K562 (cell line): ENCODE measurements at regions not wholly inside any gene's neighbourhood (a gene's known extent, or its start where the extent isn't known, plus 50 kb on each side); places are given as distances from the start of the nearest gene placed in this dataset.

Experiments
- ATAC-seq: fragments of 200-7000 bp; cut with Tn5 transposase; 3 replicates; pipeline ENCODE4 v1.9.1; 2020; ENCODE audit warnings: moderate library complexity
- BruUV-seq: library from RNA; stranded (reverse); fragments of 400-500 nt; replicated peaks from 2 replicates; lab custom pipeline; 2021; lab: Mats Ljungman, UMichigan
- CTCF ChIA-PET: fragments of 300-600 bp; formaldehyde crosslinking; extraction: SDS; loops from one replicate; lab custom pipeline; 2021; ENCODE audit warnings: low intra/inter-chr PET ratio; lab: Yijun Ruan, JAX
- POLR2A ChIA-PET: fragments of 300-600, 350-650 bp; sonication (Branson Sonifier 250); formaldehyde crosslinking; extraction: SDS; loops from one replicate; lab custom pipeline; 2021; ENCODE audit warnings: antibody characterized with exemption, inconsistent platforms; lab: Yijun Ruan, JAX
- DNase-seq, 4 experiments: peaks; one replicate each; pipeline versions ENCODE4 v3.0.0 to v3.0.0-alpha.2; 2011 to 2018; ENCODE audit warnings: low spot score in 3 of 4, mixed read lengths in 3 of 4; ENCODE audit errors: extremely low read depth in 1 of 4
- FAIRE-seq: peaks from 2 replicates; lab custom pipeline; 2011; peaks lifted over from hg19 to GRCh38; lab: Jason Lieb, UNC
- H2AFZ ChIP-seq: 2 replicates; pipeline ENCODE4 v1.6.0; 2011; ENCODE audit warnings: low read depth, low read length, control low read depth, inconsistent platforms
- H3K27ac ChIP-seq: fragments of 200-600 bp; 3 replicates; pipeline ENCODE4 v1.8.0; 2011; ENCODE audit warnings: low read depth, mild to moderate bottlenecking, control low read depth, inconsistent platforms, low read length, moderate library complexity, mixed read lengths; ENCODE audit errors: extremely low read depth
- H3K27me3 ChIP-seq, 2 experiments: fragments of 300-600 bp in 1 of 2; 2 replicates in 1 of 2; 3 replicates in 1 of 2; pipeline versions ENCODE4 v1.6.0 to v1.8.0; 2011; ENCODE audit warnings: inconsistent platforms in 2 of 2, low read length in 2 of 2, mild to moderate bottlenecking in 1 of 2, mixed read lengths in 1 of 2, moderate library complexity in 1 of 2; ENCODE audit not compliant: control insufficient read depth in 2 of 2, insufficient read depth in 2 of 2
- H3K36me3 ChIP-seq: fragments of 300-600 bp; 3 replicates; pipeline ENCODE4 v1.8.0; 2011; ENCODE audit warnings: mild to moderate bottlenecking, low read length, inconsistent platforms; ENCODE audit not compliant: control insufficient read depth, insufficient read depth
- H3K4me1 ChIP-seq, 2 experiments: fragments of 200-600 bp in 1 of 2; replicated peaks in 1 of 2; 2 replicates in 1 of 2; 3 replicates in 1 of 2; pipeline versions ENCODE4 v1.5.1 to v1.8.0; 2011; ENCODE audit warnings: inconsistent platforms in 2 of 2, low read length in 2 of 2, mild to moderate bottlenecking in 1 of 2, mixed read lengths in 1 of 2, moderate library complexity in 1 of 2; ENCODE audit not compliant: control insufficient read depth in 2 of 2, insufficient read depth in 2 of 2
- H3K4me2 ChIP-seq: 2 replicates; pipeline ENCODE4 v1.6.1; 2011; ENCODE audit warnings: low read length, control low read depth, inconsistent platforms, mixed read lengths; ENCODE audit not compliant: insufficient read depth
- H3K4me3 ChIP-seq: fragments of 200-600 bp; sonication (generic), shearing (Covaris generic); 2 replicates; pipeline ENCODE4 v1.5.1; 2016; ENCODE audit warnings: control low read depth, inconsistent platforms
- H3K79me2 ChIP-seq: fragments of 200-600 bp; 3 replicates; pipeline ENCODE4 v1.8.0; 2011; ENCODE audit warnings: low read length, inconsistent platforms; ENCODE audit not compliant: control insufficient read depth, insufficient read depth
- H3K9ac ChIP-seq, 2 experiments: 2 replicates each; pipeline versions ENCODE4 v1.6.0 to v1.6.1; 2011; ENCODE audit warnings: low read depth in 2 of 2, low read length in 2 of 2, control low read depth in 1 of 2, inconsistent platforms in 1 of 2, mild to moderate bottlenecking in 1 of 2, mixed read lengths in 1 of 2; ENCODE audit not compliant: insufficient read depth in 1 of 2
- H3K9me1 ChIP-seq: one replicate; pipeline ENCODE4 v1.6.0; 2011; ENCODE audit warnings: inconsistent platforms, mild to moderate bottlenecking, low read length, moderate library complexity; ENCODE audit not compliant: control insufficient read depth, insufficient read depth
- H3K9me3 ChIP-seq: replicated peaks from 2 replicates; pipeline ENCODE4 v1.5.1; 2011; ENCODE audit warnings: low read depth, low read length, inconsistent platforms; ENCODE audit not compliant: control insufficient read depth, insufficient read depth
- H4K20me1 ChIP-seq: replicated peaks from 2 replicates; pipeline ENCODE4 v1.6.1; 2011; ENCODE audit warnings: low read length, inconsistent platforms, mixed read lengths; ENCODE audit not compliant: control insufficient read depth, insufficient read depth
- CAMTA2 ChIP-seq: fragments of 250-450 bp; sonication (Bioruptor Pico); conservative IDR thresholded peaks from 2 replicates; pipeline ENCODE4 v1.5.1; 2022
- JUN ChIP-seq, 2 experiments: sonication (generic) in 1 of 2; formaldehyde crosslinking in 1 of 2; IDR thresholded peaks; 2 replicates each; pipeline versions ENCODE4 v1.6.1 to v1.8.0; 2012 to 2022; ENCODE audit warnings: borderline replicate concordance in 2 of 2, mild to moderate bottlenecking in 2 of 2, improper control_type of control experiment in 1 of 2, low read depth in 1 of 2, low read length in 1 of 2, missing genetic modification reagents in 1 of 2
- KHSRP ChIP-seq: fragments of 450-650 bp; IDR thresholded peaks from 2 replicates; pipeline ENCODE4 v1.6.1; 2017
- LARP7 ChIP-seq: fragments of 450-650 bp; IDR thresholded peaks from 2 replicates; pipeline ENCODE4 v1.6.1; 2016
- MAFF ChIP-seq: IDR thresholded peaks from 2 replicates; pipeline ENCODE4 v1.6.1; 2012; ENCODE audit warnings: low read length, improper control_type of control experiment
- MAFG ChIP-seq: fragments of 450-650 bp; conservative IDR thresholded peaks from 2 replicates; pipeline ENCODE4 v1.6.1; 2016; ENCODE audit warnings: missing genetic modification characterization, missing compliant biosample characterization
- POLR2AphosphoS5 ChIP-seq: IDR thresholded peaks from 2 replicates; pipeline ENCODE4 v1.6.1; 2011; ENCODE audit warnings: mild to moderate bottlenecking, low read depth, low read length, moderate library complexity; ENCODE audit not compliant: control insufficient read depth, insufficient read depth
- POLR2B ChIP-seq: fragments of 450-650 bp; IDR thresholded peaks from 2 replicates; pipeline ENCODE4 v1.6.1; 2018; ENCODE audit warnings: low read depth; ENCODE audit not compliant: partially characterized antibody
- POLR3A ChIP-seq: IDR thresholded peaks from 2 replicates; pipeline ENCODE4 v1.6.1; 2011; ENCODE audit warnings: borderline replicate concordance, mild to moderate bottlenecking, moderate library complexity; ENCODE audit not compliant: insufficient read length, insufficient read depth; ENCODE audit errors: extremely low read depth
- TAF7 ChIP-seq: fragments of 450-650 bp; IDR thresholded peaks from 2 replicates; pipeline ENCODE4 v1.6.1; 2016; ENCODE audit warnings: missing genetic modification characterization, missing compliant biosample characterization
- THRAP3 ChIP-seq: fragments of 450-650 bp; IDR thresholded peaks from 2 replicates; pipeline ENCODE4 v1.6.1; 2016; ENCODE audit warnings: mild to moderate bottlenecking, inconsistent platforms, borderline replicate concordance
- ZNF134 ChIP-seq: fragments of 250-450 bp; sonication (Bioruptor Pico); conservative IDR thresholded peaks from 2 replicates; pipeline ENCODE4 v1.4.0; 2020
- ZNF165 ChIP-seq: fragments of 250-450 bp; sonication (Bioruptor Pico); IDR thresholded peaks from 2 replicates; pipeline ENCODE4 v1.4.0; 2020; ENCODE audit warnings: borderline replicate concordance
- ZNF551 ChIP-seq: fragments of 250-450 bp; sonication (Bioruptor Pico); IDR thresholded peaks from 2 replicates; pipeline ENCODE4 v1.5.0; 2021; ENCODE audit warnings: mild to moderate bottlenecking, moderate library complexity
- WGBS: fragments of 100-300 bp; shearing (Covaris generic); methylation state at CpG from one replicate; pipeline ENCODE4 v1.1.6; 2016; ENCODE audit warnings: low coverage, mixed read lengths; ENCODE audit not compliant: insufficient coverage; ENCODE audit errors: missing lambda C conversion rate; 5-methylcytosine and 5-hydroxymethylcytosine counted together
- in situ Hi-C: fragments of 300-500 bp; cut with MboI; formaldehyde crosslinking; loops from 4 replicates; pipeline ENCODE4 v1.15.0; 2018; ENCODE audit warnings: inconsistent platforms, mixed read lengths
- intact Hi-C: fragments of 100-400 bp; cut with micrococcal nuclease; formaldehyde crosslinking; loops from 2 replicates; pipeline ENCODE4 v1.14.2; 2022
- TF ChIP-seq, protein P1 (sequence below): fragments of 450-650 bp; IDR thresholded peaks from 2 replicates; pipeline ENCODE4 v1.6.1; 2016; ENCODE audit warnings: low read depth

DNA sequence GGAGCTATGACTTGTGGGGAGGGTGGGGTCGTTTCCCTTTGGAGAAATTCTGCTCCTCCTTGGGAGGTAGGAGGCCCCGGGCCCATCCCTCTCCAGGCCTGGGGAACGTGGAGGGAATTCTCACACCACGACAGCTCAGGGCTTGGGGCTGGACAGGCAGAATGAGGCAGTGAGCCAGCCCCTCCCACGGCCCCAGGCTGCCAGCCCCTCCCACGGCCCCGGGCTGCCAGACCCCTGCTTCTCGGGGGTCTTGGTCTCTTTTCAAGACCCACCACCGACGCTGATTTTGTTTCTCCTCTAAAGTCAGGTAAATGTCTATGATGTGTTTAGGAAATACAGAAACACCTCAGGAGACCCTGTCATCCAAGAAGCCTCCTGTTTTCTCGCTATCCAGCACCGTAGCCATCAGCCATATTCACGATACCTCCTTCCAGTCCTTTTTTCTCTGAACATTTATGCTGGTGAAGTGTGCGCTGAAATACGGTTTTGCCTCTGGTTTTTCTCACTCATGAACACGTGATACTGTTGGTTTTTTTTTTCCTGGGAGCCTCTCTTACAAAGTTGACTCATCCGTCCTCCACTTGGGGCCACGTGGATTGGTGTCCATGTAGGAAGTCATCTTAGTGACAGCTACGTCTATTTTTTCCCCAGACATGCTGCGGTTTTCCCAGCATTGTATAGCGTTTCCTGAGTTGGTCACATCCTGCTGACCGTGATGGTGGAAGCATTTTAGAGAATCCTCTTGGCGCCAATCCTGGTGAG lies 1219.6 kb downstream of the BRD1 start:
- intact Hi-C loops: no loop called here
- Histone ChIP-seq H3K27me3 (peaks cover 0 to 2% of the 10 kb centered on the region in 2 experiments; a peak in 1 of 5 replicates), H4K20me1 (no peaks in the 10 kb centered on the region; the same call in 1 of the 2 replicates), H3K4me3 (no peak overlapping the region), H2AFZ (no peak overlapping the region), H3K4me2 (no peak overlapping the region), H3K79me2 (no peaks in the 10 kb centered on the region), H3K9me3 (no peaks in the 10 kb centered on the region; the same call in 1 of the 2 replicates), H3K9ac (no peak overlapping the region), H3K27ac (no peak overlapping the region), H3K36me3 (no peaks in the 10 kb centered on the region), H3K4me1 (no peaks in the 10 kb centered on the region), H3K9me1 (no peaks in the 10 kb centered on the region)
- TF ChIP-seq MAFG (tag) (no peak), CAMTA2 (CRISPR knock-in tag) (no peak), TAF7 (no peak), POLR2AphosphoS5 (no peak), KHSRP (no peak), ZNF134 (CRISPR knock-in tag) (no peak), THRAP3 (no peak), ZNF165 (CRISPR knock-in tag) (no peak), LARP7 (no peak), POLR3A (no peak), MAFF (no peak), POLR2B (no peak), JUN (IDR thresholded peaks at IDR 0.05; ENCODE audit: borderline replicate concordance, low read depth, low read length) (no peak), JUN (CRISPR knock-in tag; IDR thresholded peaks at IDR 0.05; ENCODE audit: borderline replicate concordance) (no peak), ZNF551 (no peak)
- TF ChIP-seq, protein P1, sequence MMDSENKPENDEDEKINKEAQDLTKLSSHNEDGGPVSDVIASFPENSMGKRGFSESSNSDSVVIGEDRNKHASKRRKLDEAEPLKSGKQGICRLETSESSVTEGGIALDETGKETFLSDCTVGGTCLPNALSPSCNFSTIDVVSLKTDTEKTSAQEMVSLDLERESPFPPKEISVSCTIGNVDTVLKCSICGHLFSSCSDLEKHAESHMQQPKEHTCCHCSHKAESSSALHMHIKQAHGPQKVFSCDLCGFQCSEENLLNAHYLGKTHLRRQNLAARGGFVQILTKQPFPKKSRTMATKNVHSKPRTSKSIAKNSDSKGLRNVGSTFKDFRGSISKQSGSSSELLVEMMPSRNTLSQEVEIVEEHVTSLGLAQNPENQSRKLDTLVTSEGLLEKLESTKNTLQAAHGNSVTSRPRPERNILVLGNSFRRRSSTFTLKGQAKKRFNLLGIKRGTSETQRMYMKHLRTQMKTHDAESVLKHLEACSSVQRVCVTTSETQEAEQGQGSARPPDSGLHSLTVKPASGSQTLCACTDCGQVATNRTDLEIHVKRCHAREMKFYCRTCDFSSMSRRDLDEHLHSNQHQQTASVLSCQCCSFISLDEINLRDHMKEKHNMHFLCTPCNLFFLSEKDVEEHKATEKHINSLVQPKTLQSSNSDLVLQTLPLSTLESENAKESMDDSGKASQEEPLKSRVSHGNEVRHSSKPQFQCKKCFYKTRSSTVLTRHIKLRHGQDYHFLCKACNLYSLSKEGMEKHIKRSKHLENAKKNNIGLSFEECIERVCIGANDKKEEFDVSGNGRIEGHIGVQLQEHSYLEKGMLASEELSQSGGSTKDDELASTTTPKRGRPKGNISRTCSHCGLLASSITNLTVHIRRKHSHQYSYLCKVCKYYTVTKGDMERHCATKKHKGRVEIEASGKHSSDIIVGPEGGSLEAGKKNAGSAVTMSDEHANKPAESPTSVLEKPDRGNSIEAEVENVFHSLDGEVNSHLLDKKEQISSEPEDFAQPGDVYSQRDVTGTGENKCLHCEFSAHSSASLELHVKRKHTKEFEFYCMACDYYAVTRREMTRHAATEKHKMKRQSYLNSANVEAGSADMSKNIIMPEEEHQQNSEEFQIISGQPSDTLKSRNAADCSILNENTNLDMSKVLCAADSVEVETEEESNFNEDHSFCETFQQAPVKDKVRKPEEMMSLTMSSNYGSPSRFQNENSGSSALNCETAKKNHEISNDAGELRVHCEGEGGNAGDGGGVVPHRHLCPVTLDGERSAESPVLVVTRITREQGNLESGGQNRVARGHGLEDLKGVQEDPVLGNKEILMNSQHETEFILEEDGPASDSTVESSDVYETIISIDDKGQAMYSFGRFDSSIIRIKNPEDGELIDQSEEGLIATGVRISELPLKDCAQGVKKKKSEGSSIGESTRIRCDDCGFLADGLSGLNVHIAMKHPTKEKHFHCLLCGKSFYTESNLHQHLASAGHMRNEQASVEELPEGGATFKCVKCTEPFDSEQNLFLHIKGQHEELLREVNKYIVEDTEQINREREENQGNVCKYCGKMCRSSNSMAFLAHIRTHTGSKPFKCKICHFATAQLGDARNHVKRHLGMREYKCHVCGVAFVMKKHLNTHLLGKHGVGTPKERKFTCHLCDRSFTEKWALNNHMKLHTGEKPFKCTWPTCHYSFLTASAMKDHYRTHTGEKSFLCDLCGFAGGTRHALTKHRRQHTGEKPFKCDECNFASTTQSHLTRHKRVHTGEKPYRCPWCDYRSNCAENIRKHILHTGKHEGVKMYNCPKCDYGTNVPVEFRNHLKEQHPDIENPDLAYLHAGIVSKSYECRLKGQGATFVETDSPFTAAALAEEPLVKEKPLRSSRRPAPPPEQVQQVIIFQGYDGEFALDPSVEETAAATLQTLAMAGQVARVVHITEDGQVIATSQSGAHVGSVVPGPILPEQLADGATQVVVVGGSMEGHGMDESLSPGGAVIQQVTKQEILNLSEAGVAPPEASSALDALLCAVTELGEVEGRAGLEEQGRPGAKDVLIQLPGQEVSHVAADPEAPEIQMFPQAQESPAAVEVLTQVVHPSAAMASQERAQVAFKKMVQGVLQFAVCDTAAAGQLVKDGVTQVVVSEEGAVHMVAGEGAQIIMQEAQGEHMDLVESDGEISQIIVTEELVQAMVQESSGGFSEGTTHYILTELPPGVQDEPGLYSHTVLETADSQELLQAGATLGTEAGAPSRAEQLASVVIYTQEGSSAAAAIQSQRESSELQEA: no peak
- CTCF ChIA-PET: no interaction called here
- no TSS peak for BruUV-seq
- WGBS: 1% methylated on average over 16 of the region's 23 CpGs
- no peak for FAIRE-seq
- no peak for ATAC-seq
- in situ Hi-C loops: no loop called here
- POLR2A ChIA-PET: no interaction called here
- no peak for DNase-seq
